ENCODE measurements at regions not wholly inside any gene's neighbourhood (a gene's known extent, or its start where the extent isn't known, plus 50 kb on each side); places are given as distances from the start of the nearest gene placed in this dataset.
A peak's percentile ranks its signal among the peaks of the same experiment; 100 is the strongest.

GRCh38 chr2:138271467-138271866, 230.1 kb upstream of the SPOPL start:
- Mint-ChIP-seq H3K9me3 (peaks cover 0 to 2% of the 10 kb centered on the region in 2 experiments; a peak in 3 of 5 replicates), H3K27ac (no peak overlapping the region), H3K4me1 (peaks cover 55 to 64% of the 10 kb centered on the region in 2 experiments), H3K36me3 (ENCODE audit: insufficient read depth in 1 of 3, low read depth in 3 of 3) (peaks cover 2 to 21% (median 6%) of the 10 kb centered on the region in 3 experiments; a peak in 5 of 7 replicates), H3K4me3 (no peak overlapping the region), H3K27me3 (ENCODE audit: low read depth) (no peaks in the 10 kb centered on the region; the same call in 1 of the 2 replicates)
- H3K9me3 ChIP-seq (ENCODE audit: control insufficient read depth, low read depth, low read length) = no peaks in the 10 kb centered on the region
- peak; percentile 70 for DNase-seq
- H2AK5ac ChIP-seq (ENCODE audit: insufficient read length, low read length) = no peak overlapping the region
- H3K4me1 ChIP-seq (ENCODE audit: insufficient read depth, low read length) = peaks cover 12% of the 10 kb centered on the region; the same call in 1 of the 2 replicates
- H2BK15ac ChIP-seq (ENCODE audit: low read depth, low read length) = no peak overlapping the region
- H3K27me3 ChIP-seq (ENCODE audit: insufficient read depth, low read length) = no peaks in the 10 kb centered on the region
- no peak overlapping the region for H2BK120ac ChIP-seq (ENCODE audit: low read depth, low read length, poor library complexity, severe bottlenecking)
- H2BK20ac ChIP-seq (ENCODE audit: low read depth, low read length, poor library complexity, severe bottlenecking) = no peak overlapping the region
- H2AFZ ChIP-seq (ENCODE audit: low read length) = no peak overlapping the region
- no peaks in the 10 kb centered on the region for H3K23me2 ChIP-seq (ENCODE audit: insufficient read length, low read depth, low read length, poor library complexity, severe bottlenecking)
- no peaks in the 10 kb centered on the region for H3K79me1 ChIP-seq (ENCODE audit: insufficient read depth, low read depth, low read length, poor library complexity, severe bottlenecking)
- no peak overlapping the region for H3K27ac ChIP-seq (ENCODE audit: insufficient read length, low read depth, low read length)
- H4K5ac ChIP-seq (ENCODE audit: insufficient read length, low read depth, low read length) = no peak overlapping the region
- no peak overlapping the region for H4K91ac ChIP-seq (ENCODE audit: insufficient read length, low read depth, low read length)
- no peak overlapping the region for H3K23ac ChIP-seq (ENCODE audit: insufficient read length, low read depth, low read length)
- no peak overlapping the region for H2BK12ac ChIP-seq (ENCODE audit: insufficient read length, low read depth, low read length)
- H3K4ac ChIP-seq (ENCODE audit: low read depth, low read length) = no peak overlapping the region
- H3K9ac ChIP-seq (ENCODE audit: extremely low read depth, insufficient read length, low read length) = no peak overlapping the region
- no peak overlapping the region for H3K18ac ChIP-seq (ENCODE audit: insufficient read length, low read depth, low read length)
- no peak for TF ChIP-seq CTCF (conservative IDR thresholded peaks at IDR 0.05)
- no peak overlapping the region for H3K14ac ChIP-seq (ENCODE audit: insufficient read depth, low read length)
- no peak overlapping the region for H4K8ac ChIP-seq (replicated peaks; ENCODE audit: insufficient read length, low read depth, low read length)
- no peaks in the 10 kb centered on the region for H3K79me2 ChIP-seq (ENCODE audit: insufficient read depth, low read length)
- H3K4me2 ChIP-seq (ENCODE audit: insufficient read depth, insufficient read length, low read length) = no peak overlapping the region
- no peak overlapping the region for H3K56ac ChIP-seq (ENCODE audit: insufficient read length, low read depth, low read length)
- WGBS (ENCODE audit: extremely low coverage, insufficient read length, low lambda C conversion rate) = no CpG with 5 or more reads among the region's 7 CpGs
- H3T11ph ChIP-seq (ENCODE audit: low read length) = no peak overlapping the region
- no peaks in the 10 kb centered on the region for H4K20me1 ChIP-seq (ENCODE audit: control insufficient read depth, insufficient read depth, insufficient read length)
- no peak overlapping the region for H2BK5ac ChIP-seq (ENCODE audit: insufficient read length, low read length)

Measured in H9 (cell line).